ENCODE measurements at regions not wholly inside any gene's neighbourhood (a gene's known extent, or its start where the extent isn't known, plus 50 kb on each side); places are given as distances from the start of the nearest gene placed in this dataset.

GRCh38 chr3:115428841-115429240, 194.5 kb upstream of the GAP43 start:
- TF ChIP-seq CTCF (IDR thresholded peaks at IDR 0.05) (no peak), ZFX (IDR thresholded peaks at IDR 0.05; ENCODE audit: borderline replicate concordance) (no peak)
